Neutrophil (primary cell): ENCODE measurements at regions not wholly inside any gene's neighbourhood (a gene's known extent, or its start where the extent isn't known, plus 50 kb on each side); places are given as distances from the start of the nearest gene placed in this dataset.

Experiments
- H3K27ac ChIP-seq: fragments of 200-600 bp; sonication (generic); 2 replicates; pipeline ENCODE4 v1.5.1; 2016; ENCODE audit warnings: mild to moderate bottlenecking, moderate library complexity
- H3K27me3 ChIP-seq: fragments of 200-600 bp; sonication (generic); 2 replicates; pipeline ENCODE4 v1.6.0; 2016; ENCODE audit warnings: mild to moderate bottlenecking
- H3K36me3 ChIP-seq: fragments of 200-600 bp; sonication (generic); 2 replicates; pipeline ENCODE4 v1.5.1; 2017
- H3K4me1 ChIP-seq, 2 experiments: fragments of 200-600 bp in 1 of 2; sonication (generic) in 1 of 2; 1 replicate in 1 of 2; 2 replicates in 1 of 2; pipeline versions ENCODE4 v1.5.1 to v1.6.1; 2013 to 2016; ENCODE audit warnings: low read depth in 1 of 2, low read length in 1 of 2, mild to moderate bottlenecking in 1 of 2, moderate library complexity in 1 of 2; ENCODE audit not compliant: control insufficient read depth in 1 of 2, insufficient read depth in 1 of 2
- H3K4me3 ChIP-seq, 2 experiments: fragments of 200-600 bp in 1 of 2; sonication (generic) in 1 of 2; 1 replicate in 1 of 2; 2 replicates in 1 of 2; pipeline ENCODE4 v1.5.1; 2013 to 2016; ENCODE audit warnings: low read depth in 1 of 2, low read length in 1 of 2, mild to moderate bottlenecking in 1 of 2, moderate library complexity in 1 of 2
- H3K9me3 ChIP-seq: fragments of 200-600 bp; sonication (generic); 2 replicates; pipeline ENCODE4 v1.5.1; 2016
- CTCF ChIP-seq: fragments of 200-600 bp; sonication (generic); IDR thresholded peaks from 2 replicates; pipeline ENCODE4 v1.5.1; 2016; ENCODE audit warnings: antibody characterized with exemption

GRCh38 chr19:29372091-29372415 is 153.7 kb upstream of the VSTM2B start:
- no peak for TF ChIP-seq CTCF
- Histone ChIP-seq H3K27me3 (peaks cover 14% of the 10 kb centered on the region), H3K9me3 (no peaks in the 10 kb centered on the region), H3K27ac (no peak overlapping the region), H3K36me3 (no peaks in the 10 kb centered on the region), H3K4me1 (no peaks in the 10 kb centered on the region), H3K4me3 (no peak overlapping the region)

GRCh38 chr19:29372461-29372860 is 153.3 kb upstream of the VSTM2B start:
- no peaks in the 10 kb centered on the region for H3K4me1 ChIP-seq
- no peak for TF ChIP-seq CTCF
- H3K4me3 ChIP-seq = no peak overlapping the region
- H3K9me3 ChIP-seq = no peaks in the 10 kb centered on the region
- H3K36me3 ChIP-seq = no peaks in the 10 kb centered on the region
- no peak overlapping the region for H3K27ac ChIP-seq
- H3K27me3 ChIP-seq = peaks cover 13% of the 10 kb centered on the region

GRCh38 chr19:29372921-29373797 is 152.6 kb upstream of the VSTM2B start:
- Histone ChIP-seq H3K4me1 (no peaks in the 10 kb centered on the region), H3K27me3 (peaks cover 7% of the 10 kb centered on the region), H3K27ac (no peak overlapping the region), H3K36me3 (no peaks in the 10 kb centered on the region), H3K9me3 (no peaks in the 10 kb centered on the region), H3K4me3 (no peak overlapping the region)
- no peak for TF ChIP-seq CTCF

- no peak for TF ChIP-seq CTCF
- Histone ChIP-seq H3K9me3 (no peaks in the 10 kb centered on the region), H3K27me3 (peaks cover 24% of the 10 kb centered on the region), H3K4me3 (no peak overlapping the region), H3K4me1 (no peaks in the 10 kb centered on the region), H3K27ac (no peak overlapping the region), H3K36me3 (no peaks in the 10 kb centered on the region)
Measured at GRCh38 chr19:29375429-29376119, 150.2 kb upstream of the VSTM2B start.

- H3K4me1 ChIP-seq = no peaks in the 10 kb centered on the region
- TF ChIP-seq CTCF = no peak
- peaks cover 27% of the 10 kb centered on the region for H3K27me3 ChIP-seq
Measured at GRCh38 chr19:29376855-29377354, 148.9 kb upstream of the VSTM2B start.

More at GRCh38 chr19:29376855-29377354, 148.9 kb upstream of the VSTM2B start:
- Histone ChIP-seq H3K36me3 (no peaks in the 10 kb centered on the region), H3K9me3 (no peaks in the 10 kb centered on the region), H3K27ac (no peak overlapping the region), H3K4me3 (no peak overlapping the region)
